HFFc6 (cell line): ENCODE measurements at regions not wholly inside any gene's neighbourhood (a gene's known extent, or its start where the extent isn't known, plus 50 kb on each side); places are given as distances from the start of the nearest gene placed in this dataset.

ENCODE experiments used
- DNase-seq: peaks from one replicate; pipeline ENCODE4 v3.0.0-alpha.2; 2018
- H3K27ac Mint-ChIP-seq: 2 replicates; pipeline ENCODE4 v1.8.0; 2020; ENCODE audit warnings: mild to moderate bottlenecking, mixed read lengths
- H3K27me3 Mint-ChIP-seq: 2 replicates; pipeline ENCODE4 v1.8.0; 2021; ENCODE audit warnings: mild to moderate bottlenecking, moderate library complexity, mixed read lengths; ENCODE audit not compliant: insufficient read depth
- H3K36me3 Mint-ChIP-seq: 2 replicates; pipeline ENCODE4 v1.8.0; 2021; ENCODE audit warnings: low read depth, mixed read lengths
- H3K4me1 Mint-ChIP-seq: 2 replicates; pipeline ENCODE4 v1.8.0; 2020; ENCODE audit warnings: low read depth, mixed read lengths
- H3K4me3 Mint-ChIP-seq: 2 replicates; pipeline ENCODE4 v1.8.0; 2020; ENCODE audit warnings: mild to moderate bottlenecking, moderate library complexity, mixed read lengths
- H3K9me3 Mint-ChIP-seq: 2 replicates; pipeline ENCODE4 v1.8.0; 2020; ENCODE audit warnings: mild to moderate bottlenecking, mixed read lengths
- TF ChIP-seq, protein P1 (sequence below): fragments of 200-600 bp; sonication (generic); IDR thresholded peaks from 2 replicates; pipeline ENCODE4 v1.5.0; 2021; ENCODE audit warnings: antibody characterized with exemption, mild to moderate bottlenecking

- Mint-ChIP-seq H3K27me3 (no peaks in the 10 kb centered on the region), H3K36me3 (peaks cover 13% of the 10 kb centered on the region; the same call in 1 of the 2 replicates)
- TF ChIP-seq, protein P1, sequence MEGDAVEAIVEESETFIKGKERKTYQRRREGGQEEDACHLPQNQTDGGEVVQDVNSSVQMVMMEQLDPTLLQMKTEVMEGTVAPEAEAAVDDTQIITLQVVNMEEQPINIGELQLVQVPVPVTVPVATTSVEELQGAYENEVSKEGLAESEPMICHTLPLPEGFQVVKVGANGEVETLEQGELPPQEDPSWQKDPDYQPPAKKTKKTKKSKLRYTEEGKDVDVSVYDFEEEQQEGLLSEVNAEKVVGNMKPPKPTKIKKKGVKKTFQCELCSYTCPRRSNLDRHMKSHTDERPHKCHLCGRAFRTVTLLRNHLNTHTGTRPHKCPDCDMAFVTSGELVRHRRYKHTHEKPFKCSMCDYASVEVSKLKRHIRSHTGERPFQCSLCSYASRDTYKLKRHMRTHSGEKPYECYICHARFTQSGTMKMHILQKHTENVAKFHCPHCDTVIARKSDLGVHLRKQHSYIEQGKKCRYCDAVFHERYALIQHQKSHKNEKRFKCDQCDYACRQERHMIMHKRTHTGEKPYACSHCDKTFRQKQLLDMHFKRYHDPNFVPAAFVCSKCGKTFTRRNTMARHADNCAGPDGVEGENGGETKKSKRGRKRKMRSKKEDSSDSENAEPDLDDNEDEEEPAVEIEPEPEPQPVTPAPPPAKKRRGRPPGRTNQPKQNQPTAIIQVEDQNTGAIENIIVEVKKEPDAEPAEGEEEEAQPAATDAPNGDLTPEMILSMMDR, result no peak
Measured at GRCh38 chr18:4908328-4908727, 288.7 kb downstream of the AKAIN1 start.

DNA sequence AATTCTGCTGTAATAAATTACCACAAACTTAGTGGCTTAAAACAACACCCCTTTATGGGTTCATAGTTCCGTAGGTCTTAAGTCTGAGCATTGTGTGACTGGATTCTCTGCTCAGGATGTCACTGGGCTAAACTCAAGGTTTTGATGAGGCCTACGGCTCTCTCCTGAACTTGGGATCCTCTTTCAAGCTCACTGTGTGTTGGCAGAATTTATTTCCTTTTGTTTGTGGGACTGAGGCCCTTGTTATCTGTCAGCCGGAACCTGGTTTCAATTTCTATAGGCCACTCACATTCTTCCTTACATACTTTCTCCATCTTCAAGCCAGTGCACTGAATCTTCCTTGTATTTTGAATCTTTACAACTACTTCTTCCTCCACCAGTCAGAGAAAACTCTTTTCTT lies 290.2 kb downstream of the AKAIN1 start:
- Mint-ChIP-seq H3K4me1 (no peaks in the 10 kb centered on the region), H3K27ac (no peak overlapping the region), H3K36me3 (peaks cover 11% of the 10 kb centered on the region; the same call in 1 of the 2 replicates), H3K27me3 (no peaks in the 10 kb centered on the region), H3K9me3 (peaks cover 43% of the 10 kb centered on the region), H3K4me3 (no peak overlapping the region)
- DNase-seq, result no peak
- TF ChIP-seq, protein P1, result no peak

More at GRCh38 chr18:4908328-4908727, 288.7 kb downstream of the AKAIN1 start:
- no peak for DNase-seq
- Mint-ChIP-seq H3K4me1 (no peaks in the 10 kb centered on the region), H3K9me3 (peaks cover 51% of the 10 kb centered on the region), H3K27ac (no peak overlapping the region), H3K4me3 (no peak overlapping the region)

GRCh38 chr18:4888251-4889040 lies 308.6 kb downstream of the AKAIN1 start:
- H3K36me3 Mint-ChIP-seq, result 0 out of 2 replicates have a peak, but pooled peaks cover 9% of the 10 kb centered on the region
- no peak overlapping the region for H3K4me3 Mint-ChIP-seq
- TF ChIP-seq, protein P1, result no peak
- DNase-seq, result no peak
- no peaks in the 10 kb centered on the region for H3K4me1 Mint-ChIP-seq
- no peaks in the 10 kb centered on the region; the same call in none of the 2 replicates for H3K27me3 Mint-ChIP-seq
- peaks cover 41% of the 10 kb centered on the region for H3K9me3 Mint-ChIP-seq
- no peak overlapping the region for H3K27ac Mint-ChIP-seq

- H3K4me1 Mint-ChIP-seq, result no peaks in the 10 kb centered on the region
- H3K27ac Mint-ChIP-seq, result no peak overlapping the region
- H3K27me3 Mint-ChIP-seq, result no peaks in the 10 kb centered on the region
Measured at GRCh38 chr18:4878480-4878879, 318.6 kb downstream of the AKAIN1 start.

DNA sequence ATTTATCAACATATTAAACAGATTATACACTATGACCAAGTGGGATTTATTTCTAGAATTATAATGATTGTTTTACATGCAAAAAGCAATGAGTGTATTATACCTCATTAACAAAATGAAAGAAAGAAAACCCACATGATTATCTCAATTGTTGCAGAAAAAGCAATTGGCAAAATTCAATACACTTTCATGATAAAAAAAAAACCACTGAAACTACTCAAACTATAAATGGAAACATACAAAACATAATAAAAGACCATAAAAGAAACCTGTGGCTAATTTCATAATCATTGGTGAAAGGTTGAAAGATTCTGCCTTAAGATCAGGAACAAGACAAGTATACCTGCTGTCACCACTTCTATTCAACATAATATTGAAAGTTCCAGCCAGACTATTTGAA lies 325.9 kb downstream of the AKAIN1 start:
- TF ChIP-seq, protein P1, result no peak
- Mint-ChIP-seq H3K27ac (no peak overlapping the region), H3K9me3 (peaks cover 53% of the 10 kb centered on the region), H3K4me3 (no peak overlapping the region), H3K4me1 (no peaks in the 10 kb centered on the region), H3K27me3 (no peaks in the 10 kb centered on the region), H3K36me3 (peaks cover 4% of the 10 kb centered on the region; the same call in 1 of the 2 replicates)
- no peak for DNase-seq

More at GRCh38 chr18:4878480-4878879, 318.6 kb downstream of the AKAIN1 start:
- TF ChIP-seq, protein P1, result no peak
- H3K9me3 Mint-ChIP-seq, result peaks cover 56% of the 10 kb centered on the region
- no peak for DNase-seq
- no peaks in the 10 kb centered on the region for H3K36me3 Mint-ChIP-seq
- no peak overlapping the region for H3K4me3 Mint-ChIP-seq
